NCI-H2029 (cell line): ENCODE measurements at regions not wholly inside any gene's neighbourhood (a gene's known extent, or its start where the extent isn't known, plus 50 kb on each side); places are given as distances from the start of the nearest gene placed in this dataset.
"Not testable (repeated sequence)": the region's sequence is repeated elsewhere in the genome, so short reads cannot be mapped to it uniquely, and the experiment has no call there.

Source experiments
- DNase-seq: peaks from one replicate; lab custom pipeline; 2025; lab: John Stamatoyannopoulos, UW

DNA sequence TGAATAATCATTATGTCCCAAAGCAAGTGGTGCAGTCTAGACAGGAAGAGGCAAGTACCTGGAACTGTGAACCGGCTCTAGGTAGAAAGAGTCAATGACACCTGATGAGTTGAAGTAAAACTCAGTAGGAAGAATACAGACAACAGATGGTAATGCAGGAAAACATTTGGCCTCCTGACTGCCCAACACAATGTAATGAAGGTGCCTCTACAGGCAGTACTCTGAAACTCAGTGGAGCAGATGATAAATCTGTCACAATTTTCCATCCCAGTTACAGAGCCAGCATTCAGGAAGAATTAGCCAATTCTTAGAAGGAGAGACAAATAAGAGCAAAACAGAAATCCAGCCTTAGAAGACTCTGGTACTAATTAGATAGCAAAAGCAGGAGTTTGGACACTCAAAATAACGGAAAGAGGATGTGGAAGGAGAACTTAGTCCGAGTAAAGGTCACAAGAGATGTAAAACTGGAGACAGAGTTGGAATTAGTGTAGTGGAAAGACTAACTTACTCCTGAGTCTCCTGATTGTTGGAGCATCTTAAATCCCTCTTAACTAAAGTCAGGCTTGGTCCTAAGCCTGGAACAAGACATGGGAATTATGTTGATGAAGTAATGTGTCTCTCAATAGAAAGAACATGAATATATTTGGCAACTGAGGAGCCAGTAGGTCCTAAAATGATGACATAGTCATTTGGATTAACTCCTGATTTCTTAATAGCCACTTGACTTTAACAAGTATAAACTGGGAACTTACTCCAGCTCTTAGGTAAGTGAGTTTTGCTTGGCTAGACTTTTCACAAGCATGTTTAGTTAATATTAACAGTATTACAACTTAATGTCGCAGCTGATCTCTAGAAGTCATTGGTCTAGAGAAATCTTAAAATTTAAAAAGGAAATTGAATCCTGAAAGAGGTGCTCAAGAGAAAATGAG, 457.3 kb upstream of the MIR17HG start:
- no peak for DNase-seq

DNA sequence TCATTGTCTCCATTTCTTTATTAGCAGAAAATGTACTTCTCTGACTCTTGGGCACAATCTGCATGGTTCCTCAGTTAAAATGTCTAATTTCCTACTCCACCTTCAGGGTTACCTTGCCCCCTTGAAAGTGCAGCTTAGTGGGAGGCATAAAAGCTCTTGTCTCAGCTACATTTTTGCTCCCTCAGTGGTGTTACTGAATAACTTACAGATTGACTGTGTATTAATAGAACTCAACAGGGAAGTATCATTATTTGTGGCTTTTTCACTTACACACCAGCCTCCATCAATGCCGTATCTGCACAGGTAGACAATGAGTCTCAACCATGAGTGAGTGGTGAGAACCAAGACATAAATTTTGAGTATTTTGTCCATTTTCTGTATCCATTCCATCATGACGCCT, 456.2 kb upstream of the MIR17HG start:
- no peak for DNase-seq

DNA sequence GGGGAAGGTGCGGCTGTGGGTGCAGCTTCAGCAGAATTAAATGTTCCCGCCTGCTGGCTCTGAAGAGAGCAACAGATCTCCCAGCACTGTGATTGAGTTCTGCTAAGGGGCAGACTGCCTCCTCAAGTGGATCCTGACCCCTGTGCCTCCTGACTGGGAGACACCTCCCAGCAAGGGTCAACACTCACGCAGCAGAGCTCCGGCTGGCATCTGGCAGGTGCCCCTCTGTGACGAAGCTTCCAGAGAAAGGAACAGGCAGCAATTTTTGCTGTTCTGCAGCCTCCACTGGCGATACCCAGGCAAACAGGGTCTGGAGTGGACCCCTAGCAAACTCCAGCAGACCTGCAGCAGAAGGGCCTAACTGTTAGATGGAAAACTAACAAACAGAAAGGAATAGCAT, 454.3 kb upstream of the MIR17HG start:
- not testable (repeated sequence) for DNase-seq

- no peak for DNase-seq
Measured at GRCh38 chr13:90896002-90896401, 451.5 kb upstream of the MIR17HG start.

- DNase-seq: no peak
Measured at GRCh38 chr13:90898811-90899210, 448.7 kb upstream of the MIR17HG start.

- DNase-seq: no peak
Measured at GRCh38 chr13:90899416-90899815, 448.1 kb upstream of the MIR17HG start.

- no peak for DNase-seq
Measured at GRCh38 chr13:90902255-90902654, 445.2 kb upstream of the MIR17HG start.

DNA sequence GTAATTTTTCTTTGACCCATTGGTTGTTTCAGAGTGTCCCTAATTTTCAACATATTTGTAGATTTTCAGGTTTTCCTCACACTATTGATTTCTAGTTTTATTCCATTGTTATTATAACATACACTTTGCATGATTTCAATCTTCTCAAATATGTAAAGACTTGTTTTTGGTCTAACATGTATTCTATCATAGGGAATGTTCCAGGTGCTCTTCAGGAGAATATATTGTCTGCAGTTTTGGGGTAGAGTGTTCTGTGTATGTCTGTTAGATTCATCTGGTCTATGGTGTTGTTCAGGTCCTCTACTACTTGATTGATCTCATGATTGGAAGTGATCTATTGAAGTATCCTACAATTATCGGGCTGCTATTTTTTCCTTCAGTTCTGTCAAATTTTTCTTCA, 440.9 kb upstream of the MIR17HG start:
- no peak for DNase-seq

DNA sequence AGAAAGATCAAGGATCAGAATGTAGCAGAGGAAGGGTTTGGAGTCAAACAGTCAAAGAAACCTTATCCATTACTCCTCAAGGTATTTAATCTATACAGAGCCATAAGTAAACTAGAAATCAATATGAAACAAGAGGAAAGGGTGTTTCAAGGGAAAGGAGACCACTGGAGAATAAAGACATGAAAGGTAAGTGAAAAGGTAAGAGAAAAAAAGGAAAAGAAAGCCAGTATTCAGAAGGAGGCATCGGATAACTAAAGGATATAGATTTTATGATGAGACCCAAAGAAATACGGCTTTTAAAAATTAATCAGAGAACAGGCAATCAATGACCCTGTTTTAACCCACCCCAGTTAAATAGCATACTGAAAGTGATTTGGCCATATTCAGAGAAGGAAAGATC, 438.7 kb upstream of the MIR17HG start:
- no peak for DNase-seq

DNA sequence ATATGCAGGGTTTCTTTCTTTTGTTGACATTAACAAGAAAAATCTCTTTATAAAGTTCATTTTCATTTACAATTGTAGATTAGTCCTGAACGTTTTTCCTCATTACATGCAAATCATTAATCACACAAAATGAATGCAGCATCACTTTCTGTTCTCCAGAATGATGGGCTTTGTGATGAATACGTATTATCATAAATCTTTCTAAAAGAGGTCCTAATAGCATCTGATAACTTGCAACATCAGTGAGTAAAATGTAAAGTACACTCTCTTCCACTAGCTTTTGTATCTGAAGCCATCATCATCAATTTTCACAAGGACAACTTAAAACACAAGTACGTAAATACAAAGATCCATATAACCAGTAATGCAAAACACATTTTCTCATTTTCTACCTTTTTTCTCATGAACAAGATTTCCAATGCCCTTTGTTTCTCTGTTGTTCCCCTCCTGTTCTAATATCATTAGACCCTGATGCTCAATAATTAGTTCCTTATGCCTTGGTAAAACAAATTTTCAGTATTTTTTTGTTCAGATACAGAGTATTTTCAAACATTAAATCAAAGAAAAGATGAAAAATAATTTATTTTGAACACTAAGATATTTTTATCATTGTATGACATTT, 437.4 kb upstream of the MIR17HG start:
- no peak for DNase-seq

- no peak for DNase-seq
Measured at GRCh38 chr13:90912247-90912646, 435.2 kb upstream of the MIR17HG start.

GRCh38 chr13:90918536-90918935, 429.0 kb upstream of the MIR17HG start:
- no peak for DNase-seq

GRCh38 chr13:90919153-90919552, 428.3 kb upstream of the MIR17HG start:
- DNase-seq: no peak

DNA sequence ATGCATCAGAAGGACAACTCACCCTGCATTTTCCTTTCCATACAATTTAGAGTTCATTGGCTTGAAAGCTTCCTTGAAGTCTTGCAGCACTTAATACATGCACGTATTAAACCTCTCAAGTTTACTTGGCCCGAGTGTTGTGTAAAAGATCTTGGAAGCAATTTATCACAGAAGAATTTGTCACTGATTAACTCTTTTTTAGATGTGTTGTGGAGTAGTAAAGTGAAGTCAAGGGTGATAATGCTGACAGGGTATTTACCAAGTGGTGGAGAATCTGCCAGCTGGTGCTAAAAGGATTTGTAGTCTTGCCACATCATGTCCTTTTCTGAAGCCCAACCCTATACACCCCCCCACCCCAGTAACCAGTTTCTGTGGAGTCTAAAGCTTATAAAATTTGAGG, 421.0 kb upstream of the MIR17HG start:
- no peak for DNase-seq

- DNase-seq: no peak
Measured at GRCh38 chr13:90928109-90928508, 419.4 kb upstream of the MIR17HG start.

GRCh38 chr13:90933097-90933826, 414.2 kb upstream of the MIR17HG start:
- no peak for DNase-seq

- DNase-seq: no peak
Measured at GRCh38 chr13:90934741-90935140, 412.7 kb upstream of the MIR17HG start.

DNA sequence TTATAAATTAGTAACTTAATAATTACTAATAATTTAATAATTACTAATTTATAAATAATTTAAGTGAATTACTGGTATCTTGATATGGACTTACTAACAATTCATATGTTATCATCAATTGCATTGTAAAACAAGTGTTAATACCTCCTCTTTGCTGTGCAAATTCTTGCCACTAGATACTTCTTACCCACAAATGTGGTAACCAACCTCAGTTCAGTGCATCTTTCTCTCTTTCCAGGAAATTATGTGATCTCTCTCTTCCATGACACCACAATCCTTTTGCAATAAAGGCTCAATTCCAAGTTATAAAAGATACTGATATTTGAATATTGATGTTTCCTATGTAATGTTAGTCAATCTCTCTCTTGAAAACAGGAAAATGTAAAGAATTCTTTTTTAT, 408.6 kb upstream of the MIR17HG start:
- DNase-seq: no peak

DNA sequence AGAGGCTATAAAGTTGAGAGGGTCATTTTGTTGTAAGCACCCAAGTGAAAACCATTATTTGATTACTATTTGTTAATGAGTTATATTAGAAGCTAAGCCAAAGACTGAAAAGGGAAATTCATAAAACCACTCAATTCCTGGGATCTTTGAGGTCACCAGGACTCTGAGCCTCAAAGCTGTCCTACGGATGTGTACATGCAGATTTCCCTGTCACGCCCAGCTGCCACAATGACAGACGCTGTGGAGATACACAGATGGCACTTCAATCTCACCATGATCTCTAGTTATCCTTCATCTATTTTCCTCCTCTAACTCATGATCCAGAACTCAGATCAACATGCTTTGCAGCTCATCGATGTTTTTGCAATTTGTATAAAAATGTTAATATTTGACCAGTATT, 403.5 kb upstream of the MIR17HG start:
- DNase-seq: no peak

DNA sequence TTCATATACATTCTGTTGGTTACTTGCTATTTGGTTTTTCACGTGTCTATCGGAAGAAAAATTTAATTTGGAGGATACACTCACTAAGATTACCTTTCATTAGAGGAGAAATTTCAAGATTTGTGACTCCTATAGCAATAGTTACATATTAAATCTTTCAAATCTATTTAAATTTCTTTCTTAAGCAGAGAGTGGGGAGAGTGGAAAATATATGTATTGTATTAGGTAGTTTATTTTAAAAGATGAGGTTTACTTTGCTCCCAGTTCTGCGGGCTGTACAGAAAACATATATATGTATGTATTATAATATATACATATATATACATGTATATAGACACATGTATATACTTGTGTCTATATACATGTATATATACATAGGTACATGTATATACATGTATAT, 402.3 kb upstream of the MIR17HG start:
- DNase-seq: not testable (repeated sequence)

DNA sequence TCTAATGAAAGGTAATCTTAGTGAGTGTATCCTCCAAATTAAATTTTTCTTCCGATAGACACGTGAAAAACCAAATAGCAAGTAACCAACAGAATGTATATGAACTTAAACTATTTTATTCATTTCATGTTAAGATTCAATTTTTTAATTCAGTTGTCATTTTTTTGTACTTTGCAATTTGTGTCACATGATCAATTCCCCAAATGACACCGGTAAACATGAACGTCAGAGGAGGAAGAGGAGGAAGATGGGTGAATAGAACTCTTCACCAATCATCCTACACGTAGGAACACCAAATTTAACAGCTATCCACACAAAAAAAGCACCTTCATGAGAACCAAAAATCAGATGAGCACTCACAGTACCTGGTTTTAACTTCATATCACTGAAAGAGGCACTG, 401.4 kb upstream of the MIR17HG start:
- not testable (repeated sequence) for DNase-seq

- DNase-seq: no peak
Measured at GRCh38 chr13:90947976-90948375, 399.5 kb upstream of the MIR17HG start.

GRCh38 chr13:90950160-90950559, 397.3 kb upstream of the MIR17HG start:
- DNase-seq: no peak
